ENCODE measurements at regions not wholly inside any gene's neighbourhood (a gene's known extent, or its start where the extent isn't known, plus 50 kb on each side); places are given as distances from the start of the nearest gene placed in this dataset.

- no peak for DNase-seq (ENCODE audit: low spot score)
- H3K9me2 ChIP-seq (replicated peaks; ENCODE audit: insufficient read depth), result no peaks in the 10 kb centered on the region
- no peak for TF ChIP-seq CTCF (IDR thresholded peaks at IDR 0.05; ENCODE audit: poor library complexity)
- TF ChIP-seq EZH2phosphoT487 (IDR thresholded peaks at IDR 0.05; ENCODE audit: low read depth, severe bottlenecking, unreplicated experiment), result no peak
- TF ChIP-seq EZH2 (IDR thresholded peaks at IDR 0.05; ENCODE audit: borderline replicate concordance), result no peak
- 95% methylated on average over 1 of the region's 1 CpG for WGBS (ENCODE audit: low lambda C conversion rate, missing lambda C conversion rate)
- no peaks in the 10 kb centered on the region for H3K4me1 ChIP-seq (ENCODE audit: insufficient read depth)
- H3K36me3 ChIP-seq (replicated peaks; ENCODE audit: insufficient read depth, low read depth), result no peaks in the 10 kb centered on the region
- H3K9me3 ChIP-seq (ENCODE audit: low read depth), result no peaks in the 10 kb centered on the region
- H3K27ac ChIP-seq, result peak overlapping the region; percentile 47
- H4K20me1 ChIP-seq (ENCODE audit: insufficient read depth, poor library complexity, severe bottlenecking), result no peaks in the 10 kb centered on the region
- no peak overlapping the region for H2AFZ ChIP-seq
- H3K27me3 ChIP-seq, result no peaks in the 10 kb centered on the region
- H3K4me2 ChIP-seq, result no peak overlapping the region
- H3K4me3 ChIP-seq, result no peak overlapping the region
- H3K79me2 ChIP-seq, result no peaks in the 10 kb centered on the region
These were observed 151.2 kb upstream of the TNR start for GRCh38 chr1:175894581-175894980.

GRCh38 chr1:175893192-175893591, 149.8 kb upstream of the TNR start:
- no peaks in the 10 kb centered on the region for H3K9me2 ChIP-seq (replicated peaks; ENCODE audit: insufficient read depth)
- no peak overlapping the region for H3K4me3 ChIP-seq
- no peak overlapping the region for H2AFZ ChIP-seq
- TF ChIP-seq EZH2 (IDR thresholded peaks at IDR 0.05; ENCODE audit: borderline replicate concordance) (no peak), CTCF (IDR thresholded peaks at IDR 0.05; ENCODE audit: poor library complexity) (no peak), EZH2phosphoT487 (IDR thresholded peaks at IDR 0.05; ENCODE audit: low read depth, severe bottlenecking, unreplicated experiment) (no peak)
- 60% methylated on average over 3 of the region's 3 CpGs for WGBS (ENCODE audit: low lambda C conversion rate, missing lambda C conversion rate)
- H3K27ac ChIP-seq, result no peak overlapping the region
- H3K27me3 ChIP-seq, result no peaks in the 10 kb centered on the region
- no peaks in the 10 kb centered on the region for H3K9me3 ChIP-seq (ENCODE audit: low read depth)
- H4K20me1 ChIP-seq (ENCODE audit: insufficient read depth, poor library complexity, severe bottlenecking), result no peaks in the 10 kb centered on the region
- no peak overlapping the region for H3K4me2 ChIP-seq
- H3K79me2 ChIP-seq, result no peaks in the 10 kb centered on the region
- no peaks in the 10 kb centered on the region for H3K36me3 ChIP-seq (replicated peaks; ENCODE audit: insufficient read depth, low read depth)
- no peaks in the 10 kb centered on the region for H3K4me1 ChIP-seq (ENCODE audit: insufficient read depth)
- DNase-seq (ENCODE audit: low spot score), result no peak

GRCh38 chr1:175892686-175893085, 149.3 kb upstream of the TNR start:
- H3K27me3 ChIP-seq, result no peaks in the 10 kb centered on the region
- WGBS (ENCODE audit: low lambda C conversion rate, missing lambda C conversion rate), result 92% methylated on average over 5 of the region's 5 CpGs
- TF ChIP-seq EZH2 (IDR thresholded peaks at IDR 0.05; ENCODE audit: borderline replicate concordance), result no peak
- no peak for TF ChIP-seq EZH2phosphoT487 (IDR thresholded peaks at IDR 0.05; ENCODE audit: low read depth, severe bottlenecking, unreplicated experiment)
- H3K9me3 ChIP-seq (ENCODE audit: low read depth), result no peaks in the 10 kb centered on the region
- H3K4me1 ChIP-seq (ENCODE audit: insufficient read depth), result no peaks in the 10 kb centered on the region
- no peaks in the 10 kb centered on the region for H4K20me1 ChIP-seq (ENCODE audit: insufficient read depth, poor library complexity, severe bottlenecking)
- no peaks in the 10 kb centered on the region for H3K79me2 ChIP-seq
- H2AFZ ChIP-seq, result no peak overlapping the region
- no peaks in the 10 kb centered on the region for H3K36me3 ChIP-seq (replicated peaks; ENCODE audit: insufficient read depth, low read depth)
- DNase-seq (ENCODE audit: low spot score), result no peak
- H3K9me2 ChIP-seq (replicated peaks; ENCODE audit: insufficient read depth), result no peaks in the 10 kb centered on the region
- no peak overlapping the region for H3K4me2 ChIP-seq
- no peak overlapping the region for H3K4me3 ChIP-seq
- H3K27ac ChIP-seq, result no peak overlapping the region

- H3K4me1 ChIP-seq (ENCODE audit: insufficient read depth), result no peaks in the 10 kb centered on the region
- 91% methylated on average over 9 of the region's 10 CpGs for WGBS (ENCODE audit: low lambda C conversion rate, missing lambda C conversion rate)
- TF ChIP-seq EZH2phosphoT487 (IDR thresholded peaks at IDR 0.05; ENCODE audit: low read depth, severe bottlenecking, unreplicated experiment) (no peak), CTCF (IDR thresholded peaks at IDR 0.05; ENCODE audit: poor library complexity) (no peak), EZH2 (IDR thresholded peaks at IDR 0.05; ENCODE audit: borderline replicate concordance) (no peak)
These were observed 148.5 kb upstream of the TNR start for GRCh38 chr1:175891783-175892309.

More at GRCh38 chr1:175891783-175892309, 148.5 kb upstream of the TNR start:
- no peak for DNase-seq (ENCODE audit: low spot score)
- no peak overlapping the region for H3K4me2 ChIP-seq
- no peak overlapping the region for H3K27ac ChIP-seq
- no peaks in the 10 kb centered on the region for H3K36me3 ChIP-seq (replicated peaks; ENCODE audit: insufficient read depth, low read depth)
- H3K4me3 ChIP-seq, result no peak overlapping the region
- H3K9me3 ChIP-seq (ENCODE audit: low read depth), result no peaks in the 10 kb centered on the region
- no peaks in the 10 kb centered on the region for H3K79me2 ChIP-seq
- H4K20me1 ChIP-seq (ENCODE audit: insufficient read depth, poor library complexity, severe bottlenecking), result no peaks in the 10 kb centered on the region
- H3K27me3 ChIP-seq, result no peaks in the 10 kb centered on the region
- H3K9me2 ChIP-seq (replicated peaks; ENCODE audit: insufficient read depth), result no peaks in the 10 kb centered on the region
- H2AFZ ChIP-seq, result no peak overlapping the region

Measured in hepatocyte (in vitro differentiated cells).